ENCODE measurements at regions not wholly inside any gene's neighbourhood (a gene's known extent, or its start where the extent isn't known, plus 50 kb on each side); places are given as distances from the start of the nearest gene placed in this dataset.

DNA sequence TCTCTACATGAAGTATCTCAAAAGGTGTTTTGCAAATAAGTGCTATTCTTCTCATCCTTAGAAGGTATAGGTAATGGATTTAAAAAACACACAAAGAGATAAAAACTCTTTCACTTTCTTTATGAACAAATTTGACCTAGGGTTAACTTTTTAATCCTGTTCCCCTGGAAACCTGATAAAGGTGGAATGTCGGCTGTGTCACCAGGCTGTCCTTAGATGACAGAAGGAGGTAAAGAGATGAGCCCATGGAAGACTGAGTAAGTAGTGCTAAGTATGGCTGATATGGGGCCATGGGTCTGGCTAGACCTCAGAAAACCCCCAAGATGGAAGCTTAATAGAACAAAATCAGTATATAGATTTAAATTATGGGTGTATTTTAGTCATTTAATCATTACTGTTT lies 153.8 kb upstream of the LSM14A start:
- Mint-ChIP-seq H3K4me1 (ENCODE audit: low read depth) (peaks cover 5% of the 10 kb centered on the region), H3K27me3 (peaks cover 22% of the 10 kb centered on the region)
- no peak for DNase-seq (ENCODE audit: low spot score, unreplicated experiment)

DNA sequence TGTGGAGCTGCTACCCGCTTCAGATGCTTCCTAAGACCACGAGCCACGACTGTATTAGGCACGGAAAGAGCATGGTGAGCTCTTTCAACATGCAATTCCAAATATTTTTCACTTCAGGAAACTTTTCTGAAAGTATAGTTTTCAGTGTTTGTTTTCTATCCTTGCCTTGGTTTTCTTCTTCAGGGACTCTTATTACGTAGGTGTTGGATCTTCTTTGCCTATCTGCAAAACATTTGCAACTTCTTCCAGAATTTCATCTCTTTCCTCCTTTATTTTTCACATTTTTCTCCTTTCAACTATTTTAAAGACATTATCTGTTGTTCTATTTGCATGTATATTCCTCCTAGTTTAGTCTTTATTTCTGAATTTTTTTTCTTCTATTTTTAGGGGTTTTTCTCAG lies 148.9 kb upstream of the LSM14A start:
- Mint-ChIP-seq H3K27ac (no peak overlapping the region), H3K4me3 (ENCODE audit: low read depth) (no peak overlapping the region), H3K4me1 (ENCODE audit: low read depth) (peaks cover 3% of the 10 kb centered on the region), H3K27me3 (peaks cover 3% of the 10 kb centered on the region), H3K9me3 (ENCODE audit: low read depth) (peaks cover 18% of the 10 kb centered on the region), H3K36me3 (ENCODE audit: insufficient read depth) (no peaks in the 10 kb centered on the region)
- TF ChIP-seq, protein P1, sequence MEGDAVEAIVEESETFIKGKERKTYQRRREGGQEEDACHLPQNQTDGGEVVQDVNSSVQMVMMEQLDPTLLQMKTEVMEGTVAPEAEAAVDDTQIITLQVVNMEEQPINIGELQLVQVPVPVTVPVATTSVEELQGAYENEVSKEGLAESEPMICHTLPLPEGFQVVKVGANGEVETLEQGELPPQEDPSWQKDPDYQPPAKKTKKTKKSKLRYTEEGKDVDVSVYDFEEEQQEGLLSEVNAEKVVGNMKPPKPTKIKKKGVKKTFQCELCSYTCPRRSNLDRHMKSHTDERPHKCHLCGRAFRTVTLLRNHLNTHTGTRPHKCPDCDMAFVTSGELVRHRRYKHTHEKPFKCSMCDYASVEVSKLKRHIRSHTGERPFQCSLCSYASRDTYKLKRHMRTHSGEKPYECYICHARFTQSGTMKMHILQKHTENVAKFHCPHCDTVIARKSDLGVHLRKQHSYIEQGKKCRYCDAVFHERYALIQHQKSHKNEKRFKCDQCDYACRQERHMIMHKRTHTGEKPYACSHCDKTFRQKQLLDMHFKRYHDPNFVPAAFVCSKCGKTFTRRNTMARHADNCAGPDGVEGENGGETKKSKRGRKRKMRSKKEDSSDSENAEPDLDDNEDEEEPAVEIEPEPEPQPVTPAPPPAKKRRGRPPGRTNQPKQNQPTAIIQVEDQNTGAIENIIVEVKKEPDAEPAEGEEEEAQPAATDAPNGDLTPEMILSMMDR (IDR thresholded peaks at IDR 0.05; ENCODE audit: unreplicated experiment) = no peak
- no peak for DNase-seq (ENCODE audit: low spot score, unreplicated experiment)

More for the DNA sequence above, 153.8 kb upstream of the LSM14A start:
- TF ChIP-seq, protein P1 (IDR thresholded peaks at IDR 0.05; ENCODE audit: unreplicated experiment) = no peak
- Mint-ChIP-seq H3K4me3 (ENCODE audit: low read depth) (no peak overlapping the region), H3K36me3 (ENCODE audit: insufficient read depth) (no peaks in the 10 kb centered on the region), H3K9me3 (ENCODE audit: low read depth) (peaks cover 20% of the 10 kb centered on the region), H3K27ac (no peak overlapping the region)

DNA sequence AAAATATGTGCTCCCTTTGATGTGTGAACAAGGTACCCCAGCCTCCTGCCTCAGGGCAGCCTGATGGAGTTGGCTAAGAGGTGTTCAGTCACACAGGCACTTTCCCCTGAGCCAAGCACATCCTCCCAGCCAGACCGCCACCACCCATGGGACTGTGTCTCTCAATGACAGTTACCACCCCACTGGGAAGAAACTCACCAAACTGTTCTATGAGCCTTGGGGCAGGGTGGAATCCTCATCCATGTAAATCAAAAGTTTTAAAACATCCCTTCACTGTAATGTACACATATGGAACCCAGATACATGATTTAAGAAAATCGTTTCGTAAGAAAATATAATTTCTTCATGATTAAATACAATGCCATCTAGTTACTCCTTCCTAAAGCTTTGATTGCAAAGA lies 138.4 kb upstream of the LSM14A start:
- DNase-seq (ENCODE audit: low spot score, unreplicated experiment) = no peak
- H3K4me3 Mint-ChIP-seq (ENCODE audit: low read depth) = no peak overlapping the region
- no peak overlapping the region for H3K27ac Mint-ChIP-seq
- peaks cover 5% of the 10 kb centered on the region for H3K27me3 Mint-ChIP-seq
- no peaks in the 10 kb centered on the region for H3K9me3 Mint-ChIP-seq (ENCODE audit: low read depth)
- H3K36me3 Mint-ChIP-seq (ENCODE audit: insufficient read depth) = no peaks in the 10 kb centered on the region
- no peaks in the 10 kb centered on the region for H3K4me1 Mint-ChIP-seq (ENCODE audit: low read depth)
- TF ChIP-seq, protein P1 (IDR thresholded peaks at IDR 0.05; ENCODE audit: unreplicated experiment) = no peak

DNA sequence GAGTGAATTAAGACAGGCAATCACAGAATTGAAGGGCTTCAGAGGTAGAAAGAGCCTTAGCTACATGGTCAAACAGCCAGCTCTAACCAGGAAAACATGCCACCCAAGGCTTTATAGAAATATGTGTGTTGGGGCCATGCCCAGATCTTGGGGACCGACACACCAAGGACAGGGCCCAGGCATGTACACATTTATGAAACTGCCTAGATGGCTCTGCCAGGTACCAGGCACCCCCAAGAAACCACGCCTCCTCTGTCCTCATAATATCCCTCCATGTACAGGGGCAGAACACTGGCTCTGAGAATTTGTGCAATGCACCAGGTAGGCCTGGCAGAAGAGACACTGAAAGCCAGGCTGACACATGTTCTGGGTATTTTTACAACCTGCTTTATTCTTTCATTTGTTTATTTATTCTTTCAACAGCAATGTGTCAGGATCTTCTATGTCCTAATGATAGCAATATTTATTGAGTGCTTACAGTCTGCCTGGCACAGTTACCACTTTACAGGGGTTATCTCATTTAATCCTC lies 137.9 kb upstream of the LSM14A start:
- H3K9me3 Mint-ChIP-seq (ENCODE audit: low read depth) = no peaks in the 10 kb centered on the region
- TF ChIP-seq, protein P1 (IDR thresholded peaks at IDR 0.05; ENCODE audit: unreplicated experiment) = no peak
- no peak for DNase-seq (ENCODE audit: low spot score, unreplicated experiment)
- no peaks in the 10 kb centered on the region for H3K4me1 Mint-ChIP-seq (ENCODE audit: low read depth)
- H3K36me3 Mint-ChIP-seq (ENCODE audit: insufficient read depth) = no peaks in the 10 kb centered on the region
- H3K4me3 Mint-ChIP-seq (ENCODE audit: low read depth) = no peak overlapping the region
- peaks cover 5% of the 10 kb centered on the region for H3K27me3 Mint-ChIP-seq
- no peak overlapping the region for H3K27ac Mint-ChIP-seq

DNA sequence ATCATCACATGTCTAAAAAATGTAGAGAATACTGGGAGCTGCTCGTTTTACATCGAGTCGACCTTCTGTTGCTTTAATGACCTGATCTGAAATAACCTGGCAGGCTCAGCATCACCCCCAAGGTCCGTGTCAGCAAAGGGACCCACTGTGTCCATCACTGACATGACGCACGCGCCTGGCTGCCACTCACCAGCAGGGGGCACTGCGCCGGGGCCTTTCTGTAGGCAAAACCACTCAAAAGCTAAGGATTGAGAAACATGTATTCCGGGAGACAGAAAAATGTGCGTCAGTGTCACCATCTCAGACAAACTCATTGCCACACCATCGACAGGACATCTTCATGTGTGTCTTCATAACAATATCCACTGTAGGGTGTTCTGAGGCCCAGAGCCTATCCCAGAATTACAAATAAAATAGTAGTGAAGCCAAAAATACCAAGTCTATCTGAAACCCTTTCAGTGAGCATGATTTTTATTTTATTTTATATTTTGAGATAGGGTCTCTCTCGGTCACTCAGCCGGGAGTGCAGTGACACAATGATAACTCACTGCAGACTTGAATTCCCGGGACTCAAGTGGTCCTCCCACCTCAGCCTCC lies 130.3 kb upstream of the LSM14A start:
- H3K27me3 Mint-ChIP-seq = peaks cover 6% of the 10 kb centered on the region
- H3K36me3 Mint-ChIP-seq (ENCODE audit: insufficient read depth) = no peaks in the 10 kb centered on the region
- TF ChIP-seq, protein P1 (IDR thresholded peaks at IDR 0.05; ENCODE audit: unreplicated experiment) = peak; percentile 90
- H3K4me3 Mint-ChIP-seq (ENCODE audit: low read depth) = no peak overlapping the region
- H3K9me3 Mint-ChIP-seq (ENCODE audit: low read depth) = peaks cover 2% of the 10 kb centered on the region
- H3K27ac Mint-ChIP-seq = no peak overlapping the region
- DNase-seq (ENCODE audit: low spot score, unreplicated experiment) = peak; percentile 56
- H3K4me1 Mint-ChIP-seq (ENCODE audit: low read depth) = no peaks in the 10 kb centered on the region
